ENCODE measurements at regions not wholly inside any gene's neighbourhood (a gene's known extent, or its start where the extent isn't known, plus 50 kb on each side); places are given as distances from the start of the nearest gene placed in this dataset.

- TF ChIP-seq, protein P1, sequence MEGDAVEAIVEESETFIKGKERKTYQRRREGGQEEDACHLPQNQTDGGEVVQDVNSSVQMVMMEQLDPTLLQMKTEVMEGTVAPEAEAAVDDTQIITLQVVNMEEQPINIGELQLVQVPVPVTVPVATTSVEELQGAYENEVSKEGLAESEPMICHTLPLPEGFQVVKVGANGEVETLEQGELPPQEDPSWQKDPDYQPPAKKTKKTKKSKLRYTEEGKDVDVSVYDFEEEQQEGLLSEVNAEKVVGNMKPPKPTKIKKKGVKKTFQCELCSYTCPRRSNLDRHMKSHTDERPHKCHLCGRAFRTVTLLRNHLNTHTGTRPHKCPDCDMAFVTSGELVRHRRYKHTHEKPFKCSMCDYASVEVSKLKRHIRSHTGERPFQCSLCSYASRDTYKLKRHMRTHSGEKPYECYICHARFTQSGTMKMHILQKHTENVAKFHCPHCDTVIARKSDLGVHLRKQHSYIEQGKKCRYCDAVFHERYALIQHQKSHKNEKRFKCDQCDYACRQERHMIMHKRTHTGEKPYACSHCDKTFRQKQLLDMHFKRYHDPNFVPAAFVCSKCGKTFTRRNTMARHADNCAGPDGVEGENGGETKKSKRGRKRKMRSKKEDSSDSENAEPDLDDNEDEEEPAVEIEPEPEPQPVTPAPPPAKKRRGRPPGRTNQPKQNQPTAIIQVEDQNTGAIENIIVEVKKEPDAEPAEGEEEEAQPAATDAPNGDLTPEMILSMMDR (IDR thresholded peaks at IDR 0.05) = no peak
- TF ChIP-seq POLR2AphosphoS5 (IDR thresholded peaks at IDR 0.05) (no peak), POLR2A (IDR thresholded peaks at IDR 0.05) (no peak)
These were observed 887.6 kb upstream of the SEL1L start for GRCh38 chr14:82421286-82421685.

Measured in prostate gland (tissue), 2 donors.